Suppressor macrophage treated with lipopolysaccharide for 4 hours (primary cell): ENCODE measurements at regions not wholly inside any gene's neighbourhood (a gene's known extent, or its start where the extent isn't known, plus 50 kb on each side); places are given as distances from the start of the nearest gene placed in this dataset.
"Not testable (repeated sequence)": the region's sequence is repeated elsewhere in the genome, so short reads cannot be mapped to it uniquely, and the experiment has no call there.

Experiments used
- DNase-seq: peaks from one replicate; pipeline ENCODE4 v3.0.0-alpha.2; 2020

GRCh38 chr18:51337406-51337805 lies 139.9 kb upstream of the MEX3C start:
- DNase-seq = no peak

GRCh38 chr18:51339856-51340255 lies 142.4 kb upstream of the MEX3C start:
- no peak for DNase-seq

GRCh38 chr18:51340332-51340731 lies 142.9 kb upstream of the MEX3C start:
- no peak for DNase-seq

GRCh38 chr18:51342815-51343214 lies 145.3 kb upstream of the MEX3C start:
- DNase-seq = no peak

GRCh38 chr18:51345848-51346391 lies 148.4 kb upstream of the MEX3C start:
- DNase-seq = no peak

- no peak for DNase-seq
Observed at GRCh38 chr18:51346404-51346803, 148.9 kb upstream of the MEX3C start.

GRCh38 chr18:51350081-51350480 lies 152.6 kb upstream of the MEX3C start:
- DNase-seq = no peak

GRCh38 chr18:51355841-51356240 lies 158.4 kb upstream of the MEX3C start:
- DNase-seq = no peak

GRCh38 chr18:51360301-51360700 lies 162.8 kb upstream of the MEX3C start:
- DNase-seq = not testable (repeated sequence)

GRCh38 chr18:51361130-51361860 lies 163.8 kb upstream of the MEX3C start:
- DNase-seq = no peak

- no peak for DNase-seq
Observed at GRCh38 chr18:51363384-51363783, 165.9 kb upstream of the MEX3C start.

GRCh38 chr18:51370996-51371395 lies 173.5 kb upstream of the MEX3C start:
- no peak for DNase-seq

GRCh38 chr18:51371929-51372328 lies 174.4 kb upstream of the MEX3C start:
- DNase-seq = no peak

- DNase-seq = no peak
Observed at GRCh38 chr18:51382081-51382480, 184.6 kb upstream of the MEX3C start.

GRCh38 chr18:51383116-51383515 lies 185.6 kb upstream of the MEX3C start:
- no peak for DNase-seq

- no peak for DNase-seq
Observed at GRCh38 chr18:51383711-51384110, 186.2 kb upstream of the MEX3C start.

GRCh38 chr18:51385270-51385669 lies 187.8 kb upstream of the MEX3C start:
- no peak for DNase-seq

GRCh38 chr18:51390702-51391101 lies 193.2 kb upstream of the MEX3C start:
- DNase-seq = no peak

- no peak for DNase-seq
Observed at GRCh38 chr18:51391215-51391614, 193.7 kb upstream of the MEX3C start.

- DNase-seq = no peak
Observed at GRCh38 chr18:51391731-51392130, 194.2 kb upstream of the MEX3C start.

- DNase-seq = no peak
Observed at GRCh38 chr18:51397347-51397962, 200.0 kb upstream of the MEX3C start.

- DNase-seq = no peak
Observed at GRCh38 chr18:51398104-51398503, 200.6 kb upstream of the MEX3C start.

- DNase-seq = no peak
Observed at GRCh38 chr18:51399491-51400122, 202.1 kb upstream of the MEX3C start.

GRCh38 chr18:51400721-51401120 lies 203.2 kb upstream of the MEX3C start:
- DNase-seq = no peak
